ENCODE measurements at regions not wholly inside any gene's neighbourhood (a gene's known extent, or its start where the extent isn't known, plus 50 kb on each side); places are given as distances from the start of the nearest gene placed in this dataset.
"Not testable (repeated sequence)": the region's sequence is repeated elsewhere in the genome, so short reads cannot be mapped to it uniquely, and the experiment has no call there.

GRCh38 chr2:111441614-111442013 lies 320.9 kb downstream of the BCL2L11 start:
- not testable (repeated sequence) for TF ChIP-seq CTCF, POLR2A (IDR thresholded peaks at IDR 0.05)

Data from esophagus squamous epithelium (tissue), 4 donors.